Common myeloid progenitor, CD34-positive (primary cell): ENCODE measurements at regions not wholly inside any gene's neighbourhood (a gene's known extent, or its start where the extent isn't known, plus 50 kb on each side); places are given as distances from the start of the nearest gene placed in this dataset.
"Not testable (repeated sequence)": the region's sequence is repeated elsewhere in the genome, so short reads cannot be mapped to it uniquely, and the experiment has no call there.

Experiments used
- CTCF ChIA-PET: fragments of 350-600 bp; sonication (Branson Sonifier 250); formaldehyde crosslinking; loops from one replicate; lab custom pipeline; 2021; ENCODE audit warnings: antibody characterized with exemption; lab: Charles Lee
- POLR2A ChIA-PET: fragments of 350-600 bp; sonication (Branson Sonifier 250); formaldehyde crosslinking; loops from one replicate; lab custom pipeline; 2021; ENCODE audit warnings: antibody characterized with exemption; lab: Charles Lee
- DNase-seq, 3 donors: peaks; one replicate each; pipeline versions ENCODE4 v3.0.0 to v3.0.0-alpha.2; 2013
- H3K27ac ChIP-seq, 2 experiments: 1 replicate in 1 of 2; 2 replicates in 1 of 2; pipeline ENCODE4 v1.7.0; 2013; ENCODE audit warnings: inconsistent platforms in 2 of 2, low read length in 2 of 2, mild to moderate bottlenecking in 2 of 2, low read depth in 1 of 2, moderate library complexity in 1 of 2; ENCODE audit not compliant: severe bottlenecking in 2 of 2, insufficient read depth in 1 of 2, poor library complexity in 1 of 2
- H3K27me3 ChIP-seq, 5 experiments: replicated peaks in 2 of 5; 1 replicate in 3 of 5; 2 replicates in 2 of 5; pipeline versions ENCODE4 v1.6.1 to v1.7.0; 2013; ENCODE audit warnings: low read length in 4 of 5, mild to moderate bottlenecking in 2 of 5, moderate library complexity in 2 of 5, inconsistent platforms in 1 of 5; ENCODE audit not compliant: insufficient read depth in 5 of 5, control insufficient read depth in 4 of 5
- H3K36me3 ChIP-seq, 4 experiments: 1 replicate in 2 of 4; 2 replicates in 2 of 4; pipeline versions ENCODE4 v1.6.1 to v1.7.0; 2013; ENCODE audit warnings: low read length in 3 of 4, control low read depth in 1 of 4, mild to moderate bottlenecking in 1 of 4; ENCODE audit not compliant: control insufficient read depth in 4 of 4, insufficient read depth in 4 of 4
- H3K4me1 ChIP-seq, 4 experiments: 1 replicate in 3 of 4; 2 replicates in 1 of 4; pipeline versions ENCODE4 v1.6.1 to v1.7.1; 2013; ENCODE audit warnings: low read length in 3 of 4, mild to moderate bottlenecking in 3 of 4, control low read depth in 1 of 4, inconsistent platforms in 1 of 4, moderate library complexity in 1 of 4; ENCODE audit not compliant: control insufficient read depth in 4 of 4, insufficient read depth in 4 of 4; ENCODE audit errors: control extremely low read depth in 1 of 4
- H3K4me3 ChIP-seq, 7 experiments: 1 replicate in 4 of 7; 2 replicates in 3 of 7; pipeline versions ENCODE4 v1.5.1 to v1.7.0; 2013; ENCODE audit warnings: mild to moderate bottlenecking in 7 of 7, low read length in 6 of 7, moderate library complexity in 6 of 7, inconsistent platforms in 2 of 7, low read depth in 2 of 7, control low read depth in 1 of 7; ENCODE audit not compliant: insufficient read depth in 4 of 7, control insufficient read depth in 1 of 7; ENCODE audit errors: extremely low read depth in 1 of 7
- H3K9me3 ChIP-seq, 5 experiments: 1 replicate in 4 of 5; 2 replicates in 1 of 5; pipeline versions ENCODE4 v1.6.1 to v1.7.1; 2013; ENCODE audit warnings: low read length in 4 of 5, mild to moderate bottlenecking in 2 of 5, inconsistent platforms in 1 of 5, low read depth in 1 of 5, moderate library complexity in 1 of 5; ENCODE audit not compliant: control insufficient read depth in 4 of 5, insufficient read depth in 2 of 5; ENCODE audit errors: control extremely low read depth in 1 of 5
- WGBS: methylation state at CpG from one replicate; pipeline ENCODE4 v1.1.5; 2013; ENCODE audit not compliant: insufficient coverage; 5-methylcytosine and 5-hydroxymethylcytosine counted together

- no peak overlapping the region for H3K4me3 ChIP-seq
- H3K9me3 ChIP-seq: peaks cover 0 to 18% (median 2%) of the 10 kb centered on the region in 5 experiments
- POLR2A ChIA-PET: no interaction called here
- CTCF ChIA-PET: no interaction called here
- WGBS: no CpG with 5 or more reads among the region's 7 CpGs
- H3K36me3 ChIP-seq: no peaks in the 10 kb centered on the region
- no peaks in the 10 kb centered on the region for H3K27me3 ChIP-seq
- H3K27ac ChIP-seq: no peak overlapping the region
- no peaks in the 10 kb centered on the region for H3K4me1 ChIP-seq
- DNase-seq: no peak
Measured at GRCh38 chrY:26638063-26638462, 1016.1 kb downstream of the CDY1 start.

- DNase-seq, POLR2A ChIA-PET, CTCF ChIA-PET, H3K4me1 ChIP-seq, H3K27me3 ChIP-seq, H3K4me3 ChIP-seq, H3K36me3 ChIP-seq, H3K27ac ChIP-seq: not testable (repeated sequence)
- peaks cover 0 to 15% (median 0%) of the 10 kb centered on the region in 5 experiments for H3K9me3 ChIP-seq
- WGBS: no CpG with 5 or more reads among the region's 10 CpGs
Measured at GRCh38 chrY:26645856-26646255, 1023.9 kb downstream of the CDY1 start.

DNA sequence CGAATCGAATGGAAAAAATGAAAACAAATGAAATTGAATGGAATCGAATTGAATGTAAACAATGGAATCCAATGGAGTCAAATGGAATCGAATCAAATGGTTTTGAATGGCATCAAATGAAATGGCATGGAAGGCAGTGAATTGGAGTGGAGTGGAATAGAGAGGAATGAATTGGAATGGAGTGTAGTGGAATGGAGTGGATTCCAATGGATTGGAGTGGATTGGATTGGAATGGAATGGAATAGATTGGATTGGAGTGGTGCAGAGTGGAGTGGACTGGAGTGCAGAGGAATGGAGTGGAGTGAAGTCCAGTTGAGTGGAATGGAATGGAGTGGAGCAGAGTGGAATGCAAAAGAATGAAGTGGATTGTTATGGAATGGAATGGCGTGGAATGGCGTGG is 1026.3 kb downstream of the CDY1 start:
- H3K4me3 ChIP-seq, H3K36me3 ChIP-seq, CTCF ChIA-PET, DNase-seq, H3K27ac ChIP-seq, H3K27me3 ChIP-seq, H3K4me1 ChIP-seq, POLR2A ChIA-PET: not testable (repeated sequence)
- no CpG with 5 or more reads among the region's 6 CpGs for WGBS
- H3K9me3 ChIP-seq: peaks cover 0 to 26% (median 0%) of the 10 kb centered on the region in 5 experiments

- H3K4me3 ChIP-seq, POLR2A ChIA-PET, DNase-seq, H3K36me3 ChIP-seq, H3K4me1 ChIP-seq, H3K27me3 ChIP-seq, H3K27ac ChIP-seq, CTCF ChIA-PET, H3K9me3 ChIP-seq: not testable (repeated sequence)
- WGBS: no CpG with 5 or more reads among the region's 8 CpGs
Measured at GRCh38 chrY:26664245-26664644, 1042.3 kb downstream of the CDY1 start.

DNA sequence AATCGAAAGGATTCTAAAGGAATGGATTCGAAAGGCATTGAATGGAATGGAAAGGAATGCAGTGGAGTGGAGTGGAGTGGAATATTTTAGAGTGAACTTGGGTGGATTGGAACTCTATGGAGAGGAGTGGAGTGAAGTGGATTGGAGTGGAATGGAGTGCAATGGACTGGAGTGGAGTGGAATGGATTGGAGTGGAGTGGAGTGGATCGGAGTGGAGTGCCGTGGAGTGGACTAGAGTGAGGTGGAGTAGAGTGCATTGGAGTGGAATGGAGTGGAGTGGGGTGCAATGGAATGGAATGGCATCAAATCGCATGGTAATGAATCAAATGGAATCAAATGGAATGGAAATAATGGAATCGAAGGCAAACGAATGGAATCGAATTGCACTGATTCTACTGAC is 1044.8 kb downstream of the CDY1 start:
- DNase-seq, H3K4me1 ChIP-seq, CTCF ChIA-PET, H3K4me3 ChIP-seq, H3K36me3 ChIP-seq, POLR2A ChIA-PET, H3K27ac ChIP-seq, H3K27me3 ChIP-seq: not testable (repeated sequence)
- peaks cover 0 to 25% (median 3%) of the 10 kb centered on the region in 5 experiments for H3K9me3 ChIP-seq
- no CpG with 5 or more reads among the region's 8 CpGs for WGBS

DNA sequence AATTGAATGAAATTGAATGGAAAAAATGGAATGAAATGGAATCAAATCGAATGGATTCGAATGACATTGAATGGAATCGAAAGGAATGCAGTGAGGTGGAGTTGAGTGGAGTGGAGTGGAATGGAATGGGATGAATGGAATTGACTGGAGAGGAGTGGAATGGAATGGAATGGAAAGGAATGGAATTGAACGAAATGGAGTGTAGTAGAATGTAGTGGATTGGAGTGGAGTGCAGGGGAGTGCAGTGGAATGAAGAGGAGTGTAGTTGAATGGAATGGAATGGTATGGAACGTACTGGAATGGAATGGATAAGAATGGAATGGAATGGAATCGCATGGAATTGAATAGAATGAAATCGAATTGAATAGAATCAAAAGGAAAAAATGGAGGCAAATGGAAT is 1047.3 kb downstream of the CDY1 start:
- H3K27me3 ChIP-seq, H3K36me3 ChIP-seq, H3K27ac ChIP-seq, DNase-seq, CTCF ChIA-PET, POLR2A ChIA-PET, H3K4me1 ChIP-seq, H3K4me3 ChIP-seq: not testable (repeated sequence)
- WGBS: no CpG with 5 or more reads among the region's 7 CpGs
- H3K9me3 ChIP-seq: peaks cover 0 to 21% (median 3%) of the 10 kb centered on the region in 5 experiments

DNA sequence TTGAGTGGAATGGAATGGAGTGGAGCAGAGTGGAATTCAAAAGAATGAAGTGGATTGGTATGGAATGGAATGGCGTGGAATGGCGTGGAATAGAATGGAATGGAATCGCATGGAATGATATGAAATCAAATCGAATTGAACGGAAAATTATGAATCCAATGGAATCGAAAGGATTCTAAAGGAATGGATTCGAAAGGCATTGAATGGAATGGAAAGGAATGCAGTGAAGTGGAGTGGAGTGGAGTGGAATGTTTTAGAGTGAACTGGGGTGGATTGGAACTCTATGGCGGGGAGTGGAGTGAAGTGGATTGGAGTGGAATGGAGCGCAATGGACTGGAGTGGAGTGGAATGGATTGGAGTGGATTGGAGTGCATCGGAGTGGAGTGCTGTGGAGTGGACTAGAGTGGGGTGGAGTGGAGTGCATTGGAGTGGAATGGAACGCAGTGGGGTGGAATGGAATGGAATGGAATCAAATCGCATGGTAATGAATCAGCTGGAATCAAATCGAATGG is 1048.5 kb downstream of the CDY1 start:
- H3K27me3 ChIP-seq, H3K27ac ChIP-seq, CTCF ChIA-PET, H3K36me3 ChIP-seq, H3K4me1 ChIP-seq, POLR2A ChIA-PET, H3K4me3 ChIP-seq, DNase-seq: not testable (repeated sequence)
- peaks cover 0 to 20% (median 3%) of the 10 kb centered on the region in 5 experiments for H3K9me3 ChIP-seq
- no CpG with 5 or more reads among the region's 13 CpGs for WGBS
